Femur (tissue), 1 donor: ENCODE measurements at regions not wholly inside any gene's neighbourhood (a gene's known extent, or its start where the extent isn't known, plus 50 kb on each side); places are given as distances from the start of the nearest gene placed in this dataset.

Source experiments
- DNase-seq: peaks from one replicate; pipeline ENCODE4 v3.0.0-alpha.2; 2017

GRCh38 chr13:40082639-40083038, 427.2 kb downstream of the COG6 start:
- DNase-seq: no peak

- DNase-seq: no peak
These were observed 428.4 kb downstream of the COG6 start for GRCh38 chr13:40083841-40084240.

- DNase-seq: no peak
These were observed 429.5 kb downstream of the COG6 start for GRCh38 chr13:40084934-40085333.

- no peak for DNase-seq
These were observed 431.9 kb downstream of the COG6 start for GRCh38 chr13:40087091-40088002.

- no peak for DNase-seq
These were observed 438.6 kb downstream of the COG6 start for GRCh38 chr13:40094056-40094455.

- DNase-seq: no peak
These were observed 440.4 kb downstream of the COG6 start for GRCh38 chr13:40095695-40096356.

GRCh38 chr13:40096357-40096901, 441.0 kb downstream of the COG6 start:
- DNase-seq: no peak

GRCh38 chr13:40098246-40098645, 442.8 kb downstream of the COG6 start:
- DNase-seq: no peak

- DNase-seq: no peak
These were observed 446.4 kb downstream of the COG6 start for GRCh38 chr13:40101708-40102359.

GRCh38 chr13:40102360-40102727, 446.9 kb downstream of the COG6 start:
- no peak for DNase-seq

GRCh38 chr13:40102854-40103253, 447.4 kb downstream of the COG6 start:
- no peak for DNase-seq

GRCh38 chr13:40103864-40104263, 448.4 kb downstream of the COG6 start:
- no peak for DNase-seq

GRCh38 chr13:40105231-40105630, 449.8 kb downstream of the COG6 start:
- no peak for DNase-seq

GRCh38 chr13:40109351-40109844, 453.9 kb downstream of the COG6 start:
- no peak for DNase-seq

- no peak for DNase-seq
These were observed 458.3 kb downstream of the COG6 start for GRCh38 chr13:40113643-40114304.

GRCh38 chr13:40114305-40114896, 458.9 kb downstream of the COG6 start:
- no peak for DNase-seq

- no peak for DNase-seq
These were observed 460.0 kb downstream of the COG6 start for GRCh38 chr13:40115426-40115825.

GRCh38 chr13:40116008-40116407, 460.5 kb downstream of the COG6 start:
- DNase-seq: no peak

- DNase-seq: no peak
These were observed 462.9 kb downstream of the COG6 start for GRCh38 chr13:40118337-40118736.

- DNase-seq: no peak
These were observed 464.4 kb downstream of the COG6 start for GRCh38 chr13:40119852-40120251.

GRCh38 chr13:40120288-40120687, 464.8 kb downstream of the COG6 start:
- DNase-seq: no peak

GRCh38 chr13:40120781-40121180, 465.3 kb downstream of the COG6 start:
- no peak for DNase-seq
